ENCODE measurements at regions not wholly inside any gene's neighbourhood (a gene's known extent, or its start where the extent isn't known, plus 50 kb on each side); places are given as distances from the start of the nearest gene placed in this dataset.

DNA sequence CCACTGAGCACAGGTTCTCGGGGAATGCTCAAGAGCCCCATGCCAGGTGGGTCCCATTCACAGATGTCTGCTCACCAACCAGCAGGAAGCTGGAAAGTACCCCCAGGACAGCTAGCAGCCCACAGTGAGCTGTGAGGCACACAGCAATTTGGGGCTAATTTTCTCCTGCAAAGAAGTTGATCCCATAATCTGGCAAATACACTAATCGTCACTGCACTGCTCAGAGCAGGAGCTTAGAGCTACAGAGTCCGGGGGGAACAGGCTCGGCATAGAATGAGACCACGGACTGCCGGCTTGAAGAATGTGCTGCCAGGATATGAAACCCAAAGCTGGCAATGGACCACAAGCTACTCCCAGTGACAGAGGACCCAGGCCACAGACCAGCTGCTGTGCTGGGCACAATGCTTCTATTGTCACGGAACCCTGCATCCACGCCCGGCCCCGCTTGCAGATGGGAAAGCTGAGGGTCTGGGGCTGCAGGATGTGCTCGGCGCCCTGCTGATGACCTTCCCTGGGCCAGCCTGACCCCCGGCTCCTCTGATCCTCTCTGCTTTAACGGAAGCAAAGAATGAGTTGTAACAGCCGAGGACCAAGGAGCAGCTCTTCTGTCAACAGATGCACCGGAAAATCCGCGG, 239.7 kb downstream of the CTTN start:
- H3K9me2 ChIP-seq (ENCODE audit: insufficient read depth) = no peaks in the 10 kb centered on the region
- no peaks in the 10 kb centered on the region for H3K79me2 ChIP-seq (ENCODE audit: low read depth)
- no peaks in the 10 kb centered on the region for H3K36me3 ChIP-seq (ENCODE audit: low read depth)
- no peaks in the 10 kb centered on the region for H3K4me1 ChIP-seq (replicated peaks; ENCODE audit: insufficient read depth)
- no peak overlapping the region for H2AFZ ChIP-seq
- ChIA-PET POLR2A (ENCODE audit: unreplicated experiment) (no interaction called here), CTCF (no interaction called here)
- peaks cover 10% of the 10 kb centered on the region; the same call in 1 of the 2 replicates for H3F3A ChIP-seq (ENCODE audit: insufficient read depth, low read depth)
- H4K20me1 ChIP-seq (ENCODE audit: insufficient read depth) = peaks cover 42% of the 10 kb centered on the region
- intact Hi-C loops (cut with micrococcal nuclease; ENCODE audit: unreplicated experiment) = no loop called here
- TF ChIP-seq, protein P1, sequence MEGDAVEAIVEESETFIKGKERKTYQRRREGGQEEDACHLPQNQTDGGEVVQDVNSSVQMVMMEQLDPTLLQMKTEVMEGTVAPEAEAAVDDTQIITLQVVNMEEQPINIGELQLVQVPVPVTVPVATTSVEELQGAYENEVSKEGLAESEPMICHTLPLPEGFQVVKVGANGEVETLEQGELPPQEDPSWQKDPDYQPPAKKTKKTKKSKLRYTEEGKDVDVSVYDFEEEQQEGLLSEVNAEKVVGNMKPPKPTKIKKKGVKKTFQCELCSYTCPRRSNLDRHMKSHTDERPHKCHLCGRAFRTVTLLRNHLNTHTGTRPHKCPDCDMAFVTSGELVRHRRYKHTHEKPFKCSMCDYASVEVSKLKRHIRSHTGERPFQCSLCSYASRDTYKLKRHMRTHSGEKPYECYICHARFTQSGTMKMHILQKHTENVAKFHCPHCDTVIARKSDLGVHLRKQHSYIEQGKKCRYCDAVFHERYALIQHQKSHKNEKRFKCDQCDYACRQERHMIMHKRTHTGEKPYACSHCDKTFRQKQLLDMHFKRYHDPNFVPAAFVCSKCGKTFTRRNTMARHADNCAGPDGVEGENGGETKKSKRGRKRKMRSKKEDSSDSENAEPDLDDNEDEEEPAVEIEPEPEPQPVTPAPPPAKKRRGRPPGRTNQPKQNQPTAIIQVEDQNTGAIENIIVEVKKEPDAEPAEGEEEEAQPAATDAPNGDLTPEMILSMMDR (conservative IDR thresholded peaks at IDR 0.05) = no peak
- TF ChIP-seq EZH2 (IDR thresholded peaks at IDR 0.05; ENCODE audit: low read depth) = no peak
- H3K27ac ChIP-seq = no peak overlapping the region
- H3K27me3 ChIP-seq (ENCODE audit: insufficient read depth, low read depth) = no peaks in the 10 kb centered on the region
- DNase-seq = no peak
- no TSS peak for BruUV-seq (replicated peaks)
- H3K9me3 ChIP-seq (ENCODE audit: insufficient read depth, low read depth) = no peaks in the 10 kb centered on the region
- no peak overlapping the region for H3K4me2 ChIP-seq
- no peak overlapping the region for H3K4me3 ChIP-seq

DNA sequence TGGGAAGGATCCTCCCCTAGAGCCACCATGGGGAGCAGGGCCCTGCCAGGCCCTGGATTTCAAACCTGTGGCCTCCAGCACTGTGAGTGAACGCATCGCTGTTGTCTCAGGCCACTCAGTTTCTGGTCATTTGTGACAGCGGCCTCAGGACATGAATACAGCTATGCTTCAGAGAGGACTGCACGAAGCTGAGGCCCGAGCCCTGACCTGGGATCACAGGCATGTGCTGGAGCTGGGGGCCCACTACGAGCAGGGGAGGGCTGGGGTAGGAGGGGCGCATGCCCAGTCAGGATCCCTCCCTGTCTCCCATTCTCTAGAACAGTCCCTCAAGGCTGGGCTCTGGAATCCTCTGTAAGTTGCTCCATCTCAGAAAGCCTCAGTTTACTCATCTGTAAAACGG, 242.1 kb downstream of the CTTN start:
- DNase-seq = no peak
- no peaks in the 10 kb centered on the region for H3K9me3 ChIP-seq (ENCODE audit: insufficient read depth, low read depth)
- ChIA-PET CTCF (no interaction called here), POLR2A (ENCODE audit: unreplicated experiment) (no interaction called here)
- no peak overlapping the region for H3K4me3 ChIP-seq
- H3K4me1 ChIP-seq (replicated peaks; ENCODE audit: insufficient read depth) = no peaks in the 10 kb centered on the region
- H3K9me2 ChIP-seq (ENCODE audit: insufficient read depth) = no peaks in the 10 kb centered on the region
- H3K79me2 ChIP-seq (ENCODE audit: low read depth) = no peaks in the 10 kb centered on the region
- H3K27me3 ChIP-seq (ENCODE audit: insufficient read depth, low read depth) = no peaks in the 10 kb centered on the region
- H4K20me1 ChIP-seq (ENCODE audit: insufficient read depth) = peaks cover 41% of the 10 kb centered on the region
- H3K27ac ChIP-seq = no peak overlapping the region
- no peak overlapping the region for H3K4me2 ChIP-seq
- intact Hi-C loops (cut with micrococcal nuclease; ENCODE audit: unreplicated experiment) = no loop called here
- H2AFZ ChIP-seq = no peak overlapping the region
- no peak for TF ChIP-seq EZH2 (IDR thresholded peaks at IDR 0.05; ENCODE audit: low read depth)
- TF ChIP-seq, protein P1 (conservative IDR thresholded peaks at IDR 0.05) = no peak
- no TSS peak for BruUV-seq (replicated peaks)
- no peaks in the 10 kb centered on the region for H3K36me3 ChIP-seq (ENCODE audit: low read depth)
- peaks cover 10% of the 10 kb centered on the region; the same call in 1 of the 2 replicates for H3F3A ChIP-seq (ENCODE audit: insufficient read depth, low read depth)

DNA sequence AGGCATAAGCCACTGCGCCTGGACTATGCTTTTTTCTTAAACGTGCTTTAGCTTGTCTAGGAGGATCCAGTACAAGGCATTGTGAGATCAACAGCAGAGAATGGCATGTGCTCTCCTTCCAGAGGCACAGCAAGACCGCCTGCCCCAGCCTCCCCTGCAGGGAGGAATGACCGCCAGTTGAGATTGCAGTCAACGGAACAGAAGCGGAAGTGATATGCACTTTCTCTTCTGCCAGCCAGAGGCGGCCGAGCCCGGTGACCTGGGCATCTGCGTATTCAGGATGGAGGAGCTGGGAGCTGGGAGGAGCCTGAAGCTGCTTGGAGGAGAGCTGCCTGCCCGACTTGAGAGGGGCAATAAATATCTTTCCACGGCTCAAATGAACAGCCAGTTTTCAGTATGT, 243.0 kb downstream of the CTTN start:
- DNase-seq = no peak
- CTCF ChIA-PET = no interaction called here
- POLR2A ChIA-PET (ENCODE audit: unreplicated experiment) = no interaction called here
- Histone ChIP-seq H2AFZ (no peak overlapping the region), H3K4me1 (replicated peaks; ENCODE audit: insufficient read depth) (no peaks in the 10 kb centered on the region), H3K9me2 (ENCODE audit: insufficient read depth) (no peaks in the 10 kb centered on the region), H3K9me3 (ENCODE audit: insufficient read depth, low read depth) (no peaks in the 10 kb centered on the region), H3K36me3 (ENCODE audit: low read depth) (no peaks in the 10 kb centered on the region), H3K4me2 (no peak overlapping the region), H3K27me3 (ENCODE audit: insufficient read depth, low read depth) (no peaks in the 10 kb centered on the region), H3F3A (ENCODE audit: insufficient read depth, low read depth) (peaks cover 4% of the 10 kb centered on the region; the same call in 1 of the 2 replicates), H3K79me2 (ENCODE audit: low read depth) (no peaks in the 10 kb centered on the region), H3K27ac (no peak overlapping the region), H4K20me1 (ENCODE audit: insufficient read depth) (peaks cover 50% of the 10 kb centered on the region), H3K4me3 (no peak overlapping the region)
- no TSS peak for BruUV-seq (replicated peaks)
- no peak for TF ChIP-seq EZH2 (IDR thresholded peaks at IDR 0.05; ENCODE audit: low read depth)
- intact Hi-C loops (cut with micrococcal nuclease; ENCODE audit: unreplicated experiment) = no loop called here

DNA sequence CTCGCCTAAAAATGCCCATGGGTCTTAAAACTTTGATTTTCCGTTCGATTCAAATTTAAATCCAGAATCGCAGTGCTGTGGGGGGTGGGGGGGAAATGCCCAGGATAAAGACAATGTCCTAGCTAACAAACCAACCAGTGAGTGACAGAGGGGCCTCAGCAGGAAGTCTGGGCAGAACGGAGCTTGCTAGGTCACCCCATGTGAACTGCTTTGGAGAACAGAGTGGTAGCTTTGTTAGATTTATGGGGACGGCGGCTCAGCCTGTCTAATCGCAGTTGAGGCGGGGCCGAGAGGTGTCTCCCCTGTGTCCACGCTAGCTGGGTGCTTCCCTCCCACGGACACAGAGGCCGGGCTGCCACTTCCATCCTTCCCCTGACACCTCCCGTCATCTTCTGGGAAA, 243.9 kb downstream of the CTTN start:
- H2AFZ ChIP-seq = no peak overlapping the region
- CTCF ChIA-PET = interaction anchor here (0.6 kb wide), 1 partner anchor 810 kb away, joined by 5 read pairs; the partner anchor contains the start of gene NADSYN1
- H4K20me1 ChIP-seq (ENCODE audit: insufficient read depth) = peaks cover 57% of the 10 kb centered on the region
- intact Hi-C loops (cut with micrococcal nuclease; ENCODE audit: unreplicated experiment) = no loop called here
- no peaks in the 10 kb centered on the region for H3K4me1 ChIP-seq (replicated peaks; ENCODE audit: insufficient read depth)
- H3K4me3 ChIP-seq = no peak overlapping the region
- TF ChIP-seq, protein P1 (conservative IDR thresholded peaks at IDR 0.05) = no peak
- no peak for TF ChIP-seq EZH2 (IDR thresholded peaks at IDR 0.05; ENCODE audit: low read depth)
- POLR2A ChIA-PET (ENCODE audit: unreplicated experiment) = interaction anchor here (0.7 kb wide), 1 partner anchor 322 kb away, joined by 9 read pairs; no protein-coding TSS in a partner anchor
- no peaks in the 10 kb centered on the region for H3K9me2 ChIP-seq (ENCODE audit: insufficient read depth)
- no peaks in the 10 kb centered on the region for H3K79me2 ChIP-seq (ENCODE audit: low read depth)
- H3F3A ChIP-seq (ENCODE audit: insufficient read depth, low read depth) = no peaks in the 10 kb centered on the region
- no peak overlapping the region for H3K27ac ChIP-seq
- no peaks in the 10 kb centered on the region for H3K9me3 ChIP-seq (ENCODE audit: insufficient read depth, low read depth)
- H3K4me2 ChIP-seq = no peak overlapping the region
- no peak for DNase-seq
- no TSS peak for BruUV-seq (replicated peaks)
- H3K27me3 ChIP-seq (ENCODE audit: insufficient read depth, low read depth) = no peaks in the 10 kb centered on the region
- H3K36me3 ChIP-seq (ENCODE audit: low read depth) = no peaks in the 10 kb centered on the region
